Ectodermal cell (in vitro differentiated cells): ENCODE measurements at regions not wholly inside any gene's neighbourhood (a gene's known extent, or its start where the extent isn't known, plus 50 kb on each side); places are given as distances from the start of the nearest gene placed in this dataset.

Experiments
- H3K27ac ChIP-seq: 2 replicates; pipeline ENCODE4 v1.7.0; 2013; ENCODE audit warnings: mild to moderate bottlenecking, low read depth, low read length; ENCODE audit not compliant: insufficient read depth, poor library complexity, severe bottlenecking
- H3K27me3 ChIP-seq: 2 replicates; pipeline ENCODE4 v1.7.0; 2013; ENCODE audit warnings: mild to moderate bottlenecking, low read length; ENCODE audit not compliant: insufficient read depth, control insufficient read depth, poor library complexity, severe bottlenecking
- H3K36me3 ChIP-seq: one replicate; pipeline ENCODE4 v1.7.0; 2013; ENCODE audit warnings: low read length; ENCODE audit not compliant: control insufficient read depth, insufficient read depth
- H3K4me1 ChIP-seq: one replicate; pipeline ENCODE4 v1.7.0; 2013; ENCODE audit warnings: low read length; ENCODE audit not compliant: control insufficient read depth, insufficient read depth
- H3K4me3 ChIP-seq: 2 replicates; pipeline ENCODE4 v1.7.0; 2013; ENCODE audit warnings: low read depth, low read length, control low read depth; ENCODE audit not compliant: insufficient read depth
- H3K9me3 ChIP-seq: 2 replicates; pipeline ENCODE4 v1.7.0; 2013; ENCODE audit warnings: mild to moderate bottlenecking, low read length, moderate library complexity; ENCODE audit not compliant: control insufficient read depth
- WGBS, 2 experiments: methylation state at CpG; one replicate each; pipeline ENCODE4 v1.1.7; 2013; ENCODE audit warnings: missing lambda C conversion rate in 2 of 2; 5-methylcytosine and 5-hydroxymethylcytosine counted together

GRCh38 chr10:28798428-28798955 is 121.2 kb downstream of the BAMBI start:
- Histone ChIP-seq H3K27ac (no peak overlapping the region), H3K9me3 (no peaks in the 10 kb centered on the region), H3K4me3 (no peak overlapping the region), H3K36me3 (no peaks in the 10 kb centered on the region), H3K4me1 (peaks cover 3% of the 10 kb centered on the region), H3K27me3 (no peaks in the 10 kb centered on the region)
- WGBS, 2 experiments, result 92% methylated on average over 4 of the region's 4 CpGs

- WGBS, 2 experiments, result 93 to 96% methylated on average over 2 of the region's 2 CpGs
Observed at GRCh38 chr10:28798964-28799363, 121.6 kb downstream of the BAMBI start.

GRCh38 chr10:28800144-28800543 is 122.8 kb downstream of the BAMBI start:
- Histone ChIP-seq H3K4me1 (peaks cover 3% of the 10 kb centered on the region), H3K36me3 (no peaks in the 10 kb centered on the region), H3K27ac (no peak overlapping the region), H3K4me3 (no peak overlapping the region), H3K9me3 (no peaks in the 10 kb centered on the region), H3K27me3 (no peaks in the 10 kb centered on the region)
- WGBS, 2 experiments, result 65 to 77% methylated on average over 5 of the region's 5 CpGs

More at GRCh38 chr10:28798964-28799363, 121.6 kb downstream of the BAMBI start:
- Histone ChIP-seq H3K4me3 (no peak overlapping the region), H3K27me3 (no peaks in the 10 kb centered on the region), H3K36me3 (no peaks in the 10 kb centered on the region), H3K9me3 (no peaks in the 10 kb centered on the region), H3K4me1 (peaks cover 3% of the 10 kb centered on the region), H3K27ac (no peak overlapping the region)

GRCh38 chr10:28801247-28801646 is 123.9 kb downstream of the BAMBI start:
- no peak overlapping the region for H3K27ac ChIP-seq
- H3K4me3 ChIP-seq, result no peak overlapping the region
- no peaks in the 10 kb centered on the region for H3K27me3 ChIP-seq
- peaks cover 3% of the 10 kb centered on the region for H3K4me1 ChIP-seq
- no peaks in the 10 kb centered on the region for H3K9me3 ChIP-seq
- 90 to 96% methylated on average over 5 of the region's 5 CpGs for WGBS, 2 experiments
- H3K36me3 ChIP-seq, result no peaks in the 10 kb centered on the region

GRCh38 chr10:28801869-28802268 is 124.5 kb downstream of the BAMBI start:
- H3K27me3 ChIP-seq, result no peaks in the 10 kb centered on the region
- no peak overlapping the region for H3K27ac ChIP-seq
- H3K36me3 ChIP-seq, result no peaks in the 10 kb centered on the region
- H3K9me3 ChIP-seq, result no peaks in the 10 kb centered on the region
- peaks cover 3% of the 10 kb centered on the region for H3K4me1 ChIP-seq
- H3K4me3 ChIP-seq, result no peak overlapping the region
- 86% methylated on average over 1 of the region's 1 CpG for WGBS, 2 experiments

GRCh38 chr10:28805390-28805789 is 128.1 kb downstream of the BAMBI start:
- H3K36me3 ChIP-seq, result no peaks in the 10 kb centered on the region
- H3K27ac ChIP-seq, result no peak overlapping the region
- no peaks in the 10 kb centered on the region for H3K27me3 ChIP-seq
- no peak overlapping the region for H3K4me3 ChIP-seq
- peaks cover 8% of the 10 kb centered on the region for H3K4me1 ChIP-seq
- no peaks in the 10 kb centered on the region for H3K9me3 ChIP-seq
- WGBS, 2 experiments, result 92 to 96% methylated on average over 1 of the region's 1 CpG

- Histone ChIP-seq H3K36me3 (no peaks in the 10 kb centered on the region), H3K27ac (no peak overlapping the region), H3K9me3 (no peaks in the 10 kb centered on the region), H3K4me3 (no peak overlapping the region), H3K4me1 (peaks cover 9% of the 10 kb centered on the region), H3K27me3 (no peaks in the 10 kb centered on the region)
- WGBS, 2 experiments, result 78 to 82% methylated on average over 3 to 5 of the region's 5 CpGs
Observed at GRCh38 chr10:28806488-28806941, 129.2 kb downstream of the BAMBI start.

- Histone ChIP-seq H3K36me3 (no peaks in the 10 kb centered on the region), H3K27me3 (no peaks in the 10 kb centered on the region), H3K27ac (no peak overlapping the region), H3K9me3 (no peaks in the 10 kb centered on the region), H3K4me3 (no peak overlapping the region), H3K4me1 (peaks cover 9% of the 10 kb centered on the region)
- WGBS, 2 experiments, result 82 to 86% methylated on average over 6 to 8 of the region's 8 CpGs
Observed at GRCh38 chr10:28806951-28807759, 129.8 kb downstream of the BAMBI start.

- Histone ChIP-seq H3K27me3 (no peaks in the 10 kb centered on the region), H3K27ac (no peak overlapping the region), H3K36me3 (no peaks in the 10 kb centered on the region), H3K4me1 (peaks cover 9% of the 10 kb centered on the region), H3K9me3 (no peaks in the 10 kb centered on the region), H3K4me3 (no peak overlapping the region)
- WGBS, 2 experiments, result 59 to 67% methylated on average over 16 of the region's 16 CpGs
Observed at GRCh38 chr10:28807760-28808613, 130.7 kb downstream of the BAMBI start.

- Histone ChIP-seq H3K9me3 (no peaks in the 10 kb centered on the region), H3K4me1 (peaks cover 9% of the 10 kb centered on the region), H3K27me3 (no peaks in the 10 kb centered on the region), H3K27ac (no peak overlapping the region), H3K4me3 (no peak overlapping the region), H3K36me3 (no peaks in the 10 kb centered on the region)
- 81% methylated on average over 5 to 6 of the region's 6 CpGs for WGBS, 2 experiments
Observed at GRCh38 chr10:28808693-28809092, 131.4 kb downstream of the BAMBI start.
